Chondrocyte (in vitro differentiated cells): ENCODE measurements at regions not wholly inside any gene's neighbourhood (a gene's known extent, or its start where the extent isn't known, plus 50 kb on each side); places are given as distances from the start of the nearest gene placed in this dataset.

ENCODE experiments used
- DNase-seq: peaks from one replicate; pipeline ENCODE4 v3.0.0; 2021; ENCODE audit warnings: mixed read lengths, low spot score
- H3K27ac Mint-ChIP-seq: one replicate; pipeline ENCODE4 v1.8.0; 2021; ENCODE audit warnings: mild to moderate bottlenecking, moderate library complexity, mixed read lengths; ENCODE audit not compliant: unreplicated experiment
- H3K27me3 Mint-ChIP-seq: 2 replicates; pipeline ENCODE4 v1.8.0; 2021; ENCODE audit warnings: low read depth, mixed read lengths
- H3K36me3 Mint-ChIP-seq: 2 replicates; pipeline ENCODE4 v1.8.0; 2021; ENCODE audit warnings: low read depth, mixed read lengths
- H3K4me1 Mint-ChIP-seq: 2 replicates; pipeline ENCODE4 v1.8.0; 2021; ENCODE audit warnings: low read depth, mild to moderate bottlenecking, mixed read lengths
- H3K4me3 Mint-ChIP-seq: one replicate; pipeline ENCODE4 v1.8.0; 2021; ENCODE audit warnings: mild to moderate bottlenecking, moderate library complexity, mixed read lengths; ENCODE audit not compliant: unreplicated experiment
- H3K9me3 Mint-ChIP-seq: 2 replicates; pipeline ENCODE4 v1.8.0; 2021; ENCODE audit warnings: low read depth, mixed read lengths
- TF ChIP-seq, protein P1 (sequence below): fragments of 200-600 bp; sonication (generic); IDR thresholded peaks from 2 replicates; pipeline ENCODE4 v1.5.0; 2021; ENCODE audit warnings: antibody characterized with exemption, mild to moderate bottlenecking, moderate library complexity

DNA sequence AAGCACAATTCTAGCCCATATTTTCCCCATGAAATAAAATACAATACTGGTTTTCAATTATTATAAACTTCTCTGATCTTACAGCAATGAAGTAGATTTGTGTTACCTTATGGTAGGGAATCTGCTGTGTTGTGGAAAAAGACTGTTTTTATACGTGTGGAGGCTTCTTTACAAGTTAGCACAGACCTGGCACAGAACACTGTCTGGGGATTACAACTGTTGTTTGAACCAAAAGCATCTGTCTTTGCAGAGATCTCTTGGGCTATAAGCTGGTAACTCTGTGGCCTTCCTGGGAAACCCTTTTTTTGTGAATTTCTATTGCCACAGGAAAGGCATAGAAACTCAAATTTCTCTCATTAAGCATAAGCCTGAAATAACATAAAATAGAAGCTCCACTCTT is 581.9 kb downstream of the TUSC7 start:
- peaks cover 8% of the 10 kb centered on the region for H3K4me1 Mint-ChIP-seq
- DNase-seq, result no peak
- no peak overlapping the region for H3K4me3 Mint-ChIP-seq
- TF ChIP-seq, protein P1, sequence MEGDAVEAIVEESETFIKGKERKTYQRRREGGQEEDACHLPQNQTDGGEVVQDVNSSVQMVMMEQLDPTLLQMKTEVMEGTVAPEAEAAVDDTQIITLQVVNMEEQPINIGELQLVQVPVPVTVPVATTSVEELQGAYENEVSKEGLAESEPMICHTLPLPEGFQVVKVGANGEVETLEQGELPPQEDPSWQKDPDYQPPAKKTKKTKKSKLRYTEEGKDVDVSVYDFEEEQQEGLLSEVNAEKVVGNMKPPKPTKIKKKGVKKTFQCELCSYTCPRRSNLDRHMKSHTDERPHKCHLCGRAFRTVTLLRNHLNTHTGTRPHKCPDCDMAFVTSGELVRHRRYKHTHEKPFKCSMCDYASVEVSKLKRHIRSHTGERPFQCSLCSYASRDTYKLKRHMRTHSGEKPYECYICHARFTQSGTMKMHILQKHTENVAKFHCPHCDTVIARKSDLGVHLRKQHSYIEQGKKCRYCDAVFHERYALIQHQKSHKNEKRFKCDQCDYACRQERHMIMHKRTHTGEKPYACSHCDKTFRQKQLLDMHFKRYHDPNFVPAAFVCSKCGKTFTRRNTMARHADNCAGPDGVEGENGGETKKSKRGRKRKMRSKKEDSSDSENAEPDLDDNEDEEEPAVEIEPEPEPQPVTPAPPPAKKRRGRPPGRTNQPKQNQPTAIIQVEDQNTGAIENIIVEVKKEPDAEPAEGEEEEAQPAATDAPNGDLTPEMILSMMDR, result no peak
- no peaks in the 10 kb centered on the region for H3K9me3 Mint-ChIP-seq
- H3K36me3 Mint-ChIP-seq, result no peaks in the 10 kb centered on the region
- peaks cover 3% of the 10 kb centered on the region for H3K27me3 Mint-ChIP-seq
- H3K27ac Mint-ChIP-seq, result no peak overlapping the region

DNA sequence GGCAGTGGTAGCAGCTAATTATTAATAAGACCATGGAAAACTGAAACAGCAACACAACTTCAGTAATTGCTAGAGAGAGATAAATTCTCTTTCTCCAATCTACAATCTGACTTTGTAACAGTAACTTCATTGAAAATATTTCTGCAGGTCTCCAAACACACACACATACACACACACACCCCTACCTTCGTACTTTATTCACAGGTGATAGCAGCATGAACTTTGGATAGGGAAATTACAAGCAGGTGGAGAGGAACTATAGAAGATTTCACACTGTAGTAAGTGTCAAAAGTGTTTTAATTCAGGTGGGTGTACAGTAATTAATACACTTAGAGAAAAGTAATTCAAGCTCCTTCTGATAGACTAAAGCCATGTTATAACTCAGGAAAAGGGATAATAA is 587.5 kb downstream of the TUSC7 start:
- H3K4me1 Mint-ChIP-seq, result no peaks in the 10 kb centered on the region
- no peaks in the 10 kb centered on the region for H3K9me3 Mint-ChIP-seq
- H3K4me3 Mint-ChIP-seq, result no peak overlapping the region
- H3K27ac Mint-ChIP-seq, result no peak overlapping the region
- peaks cover 10% of the 10 kb centered on the region for H3K27me3 Mint-ChIP-seq
- TF ChIP-seq, protein P1, result no peak
- H3K36me3 Mint-ChIP-seq, result no peaks in the 10 kb centered on the region
- no peak for DNase-seq

DNA sequence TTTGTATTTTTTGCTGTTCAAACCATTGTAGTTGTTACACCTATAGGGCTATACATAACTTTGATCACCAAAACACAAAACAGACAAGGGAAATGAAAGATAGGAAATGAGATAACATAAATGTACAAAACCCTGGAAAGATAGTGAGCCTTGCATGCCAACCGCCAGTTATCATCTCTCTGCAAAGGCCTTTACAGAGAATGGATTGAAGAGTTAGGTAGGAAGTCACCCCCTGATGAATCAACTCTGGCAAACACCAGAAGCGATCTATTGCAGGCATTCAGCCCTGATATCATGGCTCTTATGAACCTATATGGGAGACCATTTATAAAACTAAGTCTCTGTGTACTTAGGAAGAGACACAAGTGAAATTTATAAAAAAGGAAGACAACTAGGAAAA is 588.0 kb downstream of the TUSC7 start:
- Mint-ChIP-seq H3K4me3 (no peak overlapping the region), H3K9me3 (no peaks in the 10 kb centered on the region), H3K27me3 (peaks cover 9% of the 10 kb centered on the region), H3K4me1 (peaks cover 4% of the 10 kb centered on the region), H3K27ac (no peak overlapping the region), H3K36me3 (no peaks in the 10 kb centered on the region)
- TF ChIP-seq, protein P1, result no peak
- no peak for DNase-seq

DNA sequence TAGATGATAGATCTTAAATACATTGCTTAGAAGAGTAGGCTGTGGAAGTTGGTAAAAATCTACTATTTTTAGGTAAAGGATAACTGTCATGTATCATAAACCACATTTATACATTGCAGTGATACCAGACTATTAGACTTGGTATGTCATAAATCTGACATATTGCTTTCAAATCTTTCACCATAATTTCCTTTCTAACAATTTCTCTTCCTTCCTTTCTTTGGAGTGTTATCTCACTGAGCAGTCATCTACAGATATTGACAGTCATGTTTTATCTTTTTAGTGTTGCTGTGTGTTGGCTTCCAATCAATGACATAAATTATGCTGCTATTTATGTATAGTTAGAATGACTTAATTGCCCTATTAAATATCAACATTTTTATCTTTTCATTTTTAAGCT is 588.7 kb downstream of the TUSC7 start:
- no peak for DNase-seq
- Mint-ChIP-seq H3K4me3 (no peak overlapping the region), H3K4me1 (peaks cover 4% of the 10 kb centered on the region), H3K27me3 (peaks cover 9% of the 10 kb centered on the region), H3K36me3 (no peaks in the 10 kb centered on the region), H3K27ac (no peak overlapping the region), H3K9me3 (no peaks in the 10 kb centered on the region)
- TF ChIP-seq, protein P1, result no peak

DNA sequence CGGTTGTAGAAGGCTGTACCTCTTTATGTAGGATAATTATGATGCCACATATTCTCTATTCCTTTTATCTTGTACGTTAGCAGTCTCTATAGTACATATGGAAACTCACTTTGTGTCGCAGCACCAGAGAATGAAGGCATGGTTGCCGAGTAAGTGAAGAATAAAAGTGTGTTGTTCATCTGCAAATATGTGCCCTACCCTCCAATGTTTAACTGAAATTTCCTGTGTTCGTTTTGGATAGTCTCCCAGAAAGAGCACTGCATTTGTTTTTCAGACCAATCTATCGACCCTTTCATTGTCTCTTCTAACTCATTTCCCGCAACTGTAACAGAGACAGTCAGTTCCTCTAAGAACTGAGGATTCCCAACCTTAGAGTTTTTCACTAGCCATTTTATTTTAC is 592.8 kb downstream of the TUSC7 start:
- Mint-ChIP-seq H3K9me3 (no peaks in the 10 kb centered on the region), H3K4me3 (no peak overlapping the region), H3K27me3 (peaks cover 6% of the 10 kb centered on the region), H3K4me1 (peaks cover 4% of the 10 kb centered on the region), H3K27ac (no peak overlapping the region), H3K36me3 (no peaks in the 10 kb centered on the region)
- TF ChIP-seq, protein P1, result no peak
- DNase-seq, result no peak
